ENCODE measurements at regions not wholly inside any gene's neighbourhood (a gene's known extent, or its start where the extent isn't known, plus 50 kb on each side); places are given as distances from the start of the nearest gene placed in this dataset.

DNA sequence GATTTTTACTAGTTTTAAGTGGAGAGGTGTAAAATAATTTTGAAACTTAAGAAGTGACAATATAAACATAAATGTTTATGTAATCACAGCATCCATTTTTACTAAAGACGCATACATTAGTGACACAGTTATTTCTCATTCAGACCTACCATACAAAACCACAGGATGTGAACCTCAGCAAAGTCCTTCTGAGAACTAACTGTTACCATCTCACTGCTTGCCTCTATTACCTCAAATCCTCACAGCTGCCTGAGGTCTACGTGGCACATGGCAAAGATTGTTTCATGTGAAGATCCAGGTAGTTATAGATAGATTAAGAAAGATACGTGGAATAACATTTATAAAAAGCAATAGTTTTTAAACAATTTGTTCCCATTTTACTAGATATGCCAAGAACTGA is 189.0 kb downstream of the SLITRK2 start:
- Histone ChIP-seq H3K9me3 (no peaks in the 10 kb centered on the region), H3K4me3 (no peak overlapping the region), H3K4me2 (no peak overlapping the region), H3K4me1 (no peaks in the 10 kb centered on the region), H3K27ac (no peak overlapping the region)
- WGBS (ENCODE audit: missing lambda C conversion rate), result 12% methylated on average over 3 of the region's 3 CpGs
- no peak for TF ChIP-seq RFX5 (IDR thresholded peaks at IDR 0.05)
- no peak for TF ChIP-seq RCOR1 (IDR thresholded peaks at IDR 0.05; ENCODE audit: low read depth, low read length)
- TF ChIP-seq RAD21 (conservative IDR thresholded peaks at IDR 0.05 in 1 of 2, IDR thresholded peaks at IDR 0.05 in 1 of 2), result no peak
- TF ChIP-seq, protein P1, sequence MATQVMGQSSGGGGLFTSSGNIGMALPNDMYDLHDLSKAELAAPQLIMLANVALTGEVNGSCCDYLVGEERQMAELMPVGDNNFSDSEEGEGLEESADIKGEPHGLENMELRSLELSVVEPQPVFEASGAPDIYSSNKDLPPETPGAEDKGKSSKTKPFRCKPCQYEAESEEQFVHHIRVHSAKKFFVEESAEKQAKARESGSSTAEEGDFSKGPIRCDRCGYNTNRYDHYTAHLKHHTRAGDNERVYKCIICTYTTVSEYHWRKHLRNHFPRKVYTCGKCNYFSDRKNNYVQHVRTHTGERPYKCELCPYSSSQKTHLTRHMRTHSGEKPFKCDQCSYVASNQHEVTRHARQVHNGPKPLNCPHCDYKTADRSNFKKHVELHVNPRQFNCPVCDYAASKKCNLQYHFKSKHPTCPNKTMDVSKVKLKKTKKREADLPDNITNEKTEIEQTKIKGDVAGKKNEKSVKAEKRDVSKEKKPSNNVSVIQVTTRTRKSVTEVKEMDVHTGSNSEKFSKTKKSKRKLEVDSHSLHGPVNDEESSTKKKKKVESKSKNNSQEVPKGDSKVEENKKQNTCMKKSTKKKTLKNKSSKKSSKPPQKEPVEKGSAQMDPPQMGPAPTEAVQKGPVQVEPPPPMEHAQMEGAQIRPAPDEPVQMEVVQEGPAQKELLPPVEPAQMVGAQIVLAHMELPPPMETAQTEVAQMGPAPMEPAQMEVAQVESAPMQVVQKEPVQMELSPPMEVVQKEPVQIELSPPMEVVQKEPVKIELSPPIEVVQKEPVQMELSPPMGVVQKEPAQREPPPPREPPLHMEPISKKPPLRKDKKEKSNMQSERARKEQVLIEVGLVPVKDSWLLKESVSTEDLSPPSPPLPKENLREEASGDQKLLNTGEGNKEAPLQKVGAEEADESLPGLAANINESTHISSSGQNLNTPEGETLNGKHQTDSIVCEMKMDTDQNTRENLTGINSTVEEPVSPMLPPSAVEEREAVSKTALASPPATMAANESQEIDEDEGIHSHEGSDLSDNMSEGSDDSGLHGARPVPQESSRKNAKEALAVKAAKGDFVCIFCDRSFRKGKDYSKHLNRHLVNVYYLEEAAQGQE (IDR thresholded peaks at IDR 0.05), result no peak
- no peak for TF ChIP-seq HDAC2 (IDR thresholded peaks at IDR 0.05)
- TF ChIP-seq, protein P2, sequence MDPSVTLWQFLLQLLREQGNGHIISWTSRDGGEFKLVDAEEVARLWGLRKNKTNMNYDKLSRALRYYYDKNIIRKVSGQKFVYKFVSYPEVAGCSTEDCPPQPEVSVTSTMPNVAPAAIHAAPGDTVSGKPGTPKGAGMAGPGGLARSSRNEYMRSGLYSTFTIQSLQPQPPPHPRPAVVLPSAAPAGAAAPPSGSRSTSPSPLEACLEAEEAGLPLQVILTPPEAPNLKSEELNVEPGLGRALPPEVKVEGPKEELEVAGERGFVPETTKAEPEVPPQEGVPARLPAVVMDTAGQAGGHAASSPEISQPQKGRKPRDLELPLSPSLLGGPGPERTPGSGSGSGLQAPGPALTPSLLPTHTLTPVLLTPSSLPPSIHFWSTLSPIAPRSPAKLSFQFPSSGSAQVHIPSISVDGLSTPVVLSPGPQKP (IDR thresholded peaks at IDR 0.05; ENCODE audit: low read depth, low read length), result no peak
- TF ChIP-seq, protein P3, sequence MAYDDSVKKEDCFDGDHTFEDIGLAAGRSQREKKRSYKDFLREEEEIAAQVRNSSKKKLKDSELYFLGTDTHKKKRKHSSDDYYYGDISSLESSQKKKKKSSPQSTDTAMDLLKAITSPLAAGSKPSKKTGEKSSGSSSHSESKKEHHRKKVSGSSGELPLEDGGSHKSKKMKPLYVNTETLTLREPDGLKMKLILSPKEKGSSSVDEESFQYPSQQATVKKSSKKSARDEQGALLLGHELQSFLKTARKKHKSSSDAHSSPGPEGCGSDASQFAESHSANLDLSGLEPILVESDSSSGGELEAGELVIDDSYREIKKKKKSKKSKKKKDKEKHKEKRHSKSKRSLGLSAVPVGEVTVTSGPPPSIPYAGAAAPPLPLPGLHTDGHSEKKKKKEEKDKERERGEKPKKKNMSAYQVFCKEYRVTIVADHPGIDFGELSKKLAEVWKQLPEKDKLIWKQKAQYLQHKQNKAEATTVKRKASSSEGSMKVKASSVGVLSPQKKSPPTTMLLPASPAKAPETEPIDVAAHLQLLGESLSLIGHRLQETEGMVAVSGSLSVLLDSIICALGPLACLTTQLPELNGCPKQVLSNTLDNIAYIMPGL (CRISPR knock-in tag; IDR thresholded peaks at IDR 0.05; ENCODE audit: borderline replicate concordance), result no peak
- no peak for TF ChIP-seq NFE2L2 (conservative IDR thresholded peaks at IDR 0.05; ENCODE audit: low read length)
- no peak for TF ChIP-seq ZC3H11A (IDR thresholded peaks at IDR 0.05)
- TF ChIP-seq, protein P4, sequence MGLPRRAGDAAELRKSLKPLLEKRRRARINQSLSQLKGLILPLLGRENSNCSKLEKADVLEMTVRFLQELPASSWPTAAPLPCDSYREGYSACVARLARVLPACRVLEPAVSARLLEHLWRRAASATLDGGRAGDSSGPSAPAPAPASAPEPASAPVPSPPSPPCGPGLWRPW (IDR thresholded peaks at IDR 0.05), result no peak
- TF ChIP-seq ZSCAN20 (CRISPR knock-in tag; IDR thresholded peaks at IDR 0.05), result no peak
- no peak for TF ChIP-seq FOSL2 (IDR thresholded peaks at IDR 0.05)
- no peak for TF ChIP-seq FOSL2 (CRISPR knock-in tag; IDR thresholded peaks at IDR 0.05)
- no peak for TF ChIP-seq TFCP2L1 (CRISPR knock-in tag; IDR thresholded peaks at IDR 0.05)
- DNase-seq (ENCODE audit: low read depth in 1 of 2, low spot score in 1 of 2), result no peak
- CTCF ChIA-PET, result no interaction called here
- FAIRE-seq, result no peak
- POLR2A ChIA-PET, result no interaction called here
- ATAC-seq, result no peak

DNA sequence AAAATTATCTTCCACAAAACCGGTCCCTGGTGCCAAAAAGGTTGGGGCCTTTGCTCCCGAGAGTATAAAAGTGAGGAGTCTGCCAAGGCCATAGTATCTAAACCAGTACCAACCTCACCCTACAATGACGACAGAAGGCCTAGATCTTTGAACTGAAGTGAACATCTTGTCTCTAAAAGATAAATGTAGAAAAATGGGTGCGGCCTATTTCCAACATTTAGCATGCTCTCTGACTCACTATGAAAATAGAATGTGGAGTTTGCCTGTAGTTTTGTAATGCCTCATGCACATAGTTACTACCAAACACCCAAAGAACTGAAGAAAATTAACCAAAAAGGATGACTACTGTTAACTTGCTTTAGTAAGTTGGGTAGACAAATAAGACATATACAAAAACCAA is 218.4 kb downstream of the SLITRK2 start:
- ATAC-seq (no peak), DNase-seq (ENCODE audit: low read depth in 1 of 2, low spot score in 1 of 2) (no peak), FAIRE-seq (no peak)
- Histone ChIP-seq H3K4me1 (no peaks in the 10 kb centered on the region), H3K27ac (no peak overlapping the region), H3K9me3 (no peaks in the 10 kb centered on the region), H3K4me2 (no peak overlapping the region), H3K4me3 (no peak overlapping the region)
- ChIA-PET CTCF (no interaction called here), POLR2A (no interaction called here)
- TF ChIP-seq ZSCAN20 (CRISPR knock-in tag; IDR thresholded peaks at IDR 0.05) (no peak), JUNB (IDR thresholded peaks at IDR 0.05) (no peak), EHF (CRISPR knock-in tag; IDR thresholded peaks at IDR 0.05) (no peak)
- TF ChIP-seq, protein P2 (IDR thresholded peaks at IDR 0.05; ENCODE audit: low read depth, low read length), result no peak
- WGBS (ENCODE audit: missing lambda C conversion rate), result 4% methylated on average over 4 of the region's 4 CpGs

DNA sequence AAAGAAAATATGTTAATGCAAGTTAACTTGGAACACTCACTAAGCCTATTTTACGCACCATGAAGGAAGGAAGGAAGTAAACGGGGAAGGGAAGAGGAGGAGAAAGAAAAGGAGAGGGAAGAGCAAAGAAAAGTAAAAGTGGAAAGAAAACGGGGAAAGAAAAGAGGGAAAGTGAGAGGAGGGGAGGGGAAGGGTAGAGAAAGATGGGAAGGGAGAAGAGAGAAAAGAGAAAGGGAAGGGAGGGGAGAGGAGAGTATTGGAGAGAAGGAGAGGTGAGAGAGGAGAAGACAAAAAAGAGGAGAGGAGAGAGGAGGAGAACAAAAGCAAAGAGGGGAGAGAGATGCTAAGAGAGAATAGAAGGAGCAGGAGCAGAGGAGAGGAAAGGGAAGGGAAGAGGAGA is 224.1 kb downstream of the SLITRK2 start:
- ATAC-seq (no peak), FAIRE-seq (peak; percentile 36), DNase-seq (ENCODE audit: low read depth in 1 of 2, low spot score in 1 of 2) (no peak)
- POLR2A ChIA-PET, result no interaction called here
- Histone ChIP-seq H3K4me3 (no peak overlapping the region), H3K9me3 (no peaks in the 10 kb centered on the region), H3K4me1 (no peaks in the 10 kb centered on the region), H3K27ac (no peak overlapping the region), H3K4me2 (no peak overlapping the region)
- whole genome bisulfite sequencing (ENCODE audit: missing lambda C conversion rate), result 4% methylated on average over 3 of the region's 3 CpGs
- TF ChIP-seq, protein P3 (CRISPR knock-in tag; IDR thresholded peaks at IDR 0.05; ENCODE audit: borderline replicate concordance), result no peak
- TF ChIP-seq ZSCAN20 (CRISPR knock-in tag; IDR thresholded peaks at IDR 0.05), result no peak
- TF ChIP-seq, protein P5, sequence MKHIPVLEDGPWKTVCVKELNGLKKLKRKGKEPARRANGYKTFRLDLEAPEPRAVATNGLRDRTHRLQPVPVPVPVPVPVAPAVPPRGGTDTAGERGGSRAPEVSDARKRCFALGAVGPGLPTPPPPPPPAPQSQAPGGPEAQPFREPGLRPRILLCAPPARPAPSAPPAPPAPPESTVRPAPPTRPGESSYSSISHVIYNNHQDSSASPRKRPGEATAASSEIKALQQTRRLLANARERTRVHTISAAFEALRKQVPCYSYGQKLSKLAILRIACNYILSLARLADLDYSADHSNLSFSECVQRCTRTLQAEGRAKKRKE (CRISPR knock-in tag; IDR thresholded peaks at IDR 0.05; ENCODE audit: low read depth), result no peak
- no peak for TF ChIP-seq MAFK (IDR thresholded peaks at IDR 0.05; ENCODE audit: partially characterized antibody)
- no peak for TF ChIP-seq POLR2A (IDR thresholded peaks at IDR 0.05; ENCODE audit: low read length)
- TF ChIP-seq ESRRA (IDR thresholded peaks at IDR 0.05; ENCODE audit: borderline replicate concordance, low read length), result no peak
- TF ChIP-seq GATA3 (IDR thresholded peaks at IDR 0.05; ENCODE audit: borderline replicate concordance), result no peak
- TF ChIP-seq RARB (CRISPR knock-in tag; IDR thresholded peaks at IDR 0.05), result no peak
- no peak for TF ChIP-seq TFCP2L1 (CRISPR knock-in tag; IDR thresholded peaks at IDR 0.05)
- TF ChIP-seq PHF8 (IDR thresholded peaks at IDR 0.05; ENCODE audit: borderline replicate concordance, low read depth), result no peak
- TF ChIP-seq RAD21 (conservative IDR thresholded peaks at IDR 0.05 in 1 of 2, IDR thresholded peaks at IDR 0.05 in 1 of 2), result no peak
- TF ChIP-seq FOSL2 (IDR thresholded peaks at IDR 0.05), result no peak
- no peak for TF ChIP-seq FOSL2 (CRISPR knock-in tag; IDR thresholded peaks at IDR 0.05)
- CTCF ChIA-PET, result no interaction called here

Measured in A549 (cell line).